ENCODE measurements at regions not wholly inside any gene's neighbourhood (a gene's known extent, or its start where the extent isn't known, plus 50 kb on each side); places are given as distances from the start of the nearest gene placed in this dataset.
"Not testable (repeated sequence)": the region's sequence is repeated elsewhere in the genome, so short reads cannot be mapped to it uniquely, and the experiment has no call there.

DNA sequence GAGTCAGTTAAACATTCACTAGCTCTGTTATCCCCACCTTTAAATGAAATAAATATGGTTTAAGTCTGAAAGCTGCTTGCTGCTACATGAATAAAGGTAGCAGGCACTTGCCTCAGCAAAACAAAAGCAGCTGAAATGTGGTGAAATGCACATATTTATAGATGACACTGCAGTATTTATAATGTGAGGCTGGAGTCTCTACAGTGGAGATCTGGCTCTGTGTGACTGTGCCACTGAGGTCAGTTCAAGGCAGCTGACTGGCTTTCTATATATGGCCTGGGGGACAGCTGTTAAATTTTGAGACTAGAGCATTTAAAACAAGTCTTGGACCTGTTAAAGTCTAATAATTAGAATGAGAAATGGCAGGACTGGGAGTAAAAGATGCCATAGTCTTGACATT, 859.6 kb upstream of the SEMA6A start:
- DNase-seq (ENCODE audit: low read depth, low spot score), result no peak

DNA sequence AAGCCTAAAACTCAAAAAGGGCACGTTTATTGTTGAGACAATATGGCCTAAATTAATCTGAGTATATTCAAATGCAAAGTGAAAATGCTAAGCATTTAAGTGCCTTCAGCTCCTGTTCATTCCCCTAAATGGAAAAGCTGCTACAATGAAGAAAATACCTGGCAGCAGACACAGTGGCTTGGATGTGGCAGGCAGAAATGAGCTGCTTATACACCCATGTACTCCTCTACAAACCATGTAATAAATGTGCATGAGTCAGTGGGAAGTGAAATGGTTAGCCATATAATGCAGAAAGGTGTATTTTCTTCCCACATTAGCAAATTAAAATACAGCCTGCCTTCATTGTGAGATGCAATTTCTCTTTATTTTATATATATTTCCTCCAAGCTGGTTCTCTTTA, 859.2 kb upstream of the SEMA6A start:
- no peak for DNase-seq (ENCODE audit: low read depth, low spot score)

DNA sequence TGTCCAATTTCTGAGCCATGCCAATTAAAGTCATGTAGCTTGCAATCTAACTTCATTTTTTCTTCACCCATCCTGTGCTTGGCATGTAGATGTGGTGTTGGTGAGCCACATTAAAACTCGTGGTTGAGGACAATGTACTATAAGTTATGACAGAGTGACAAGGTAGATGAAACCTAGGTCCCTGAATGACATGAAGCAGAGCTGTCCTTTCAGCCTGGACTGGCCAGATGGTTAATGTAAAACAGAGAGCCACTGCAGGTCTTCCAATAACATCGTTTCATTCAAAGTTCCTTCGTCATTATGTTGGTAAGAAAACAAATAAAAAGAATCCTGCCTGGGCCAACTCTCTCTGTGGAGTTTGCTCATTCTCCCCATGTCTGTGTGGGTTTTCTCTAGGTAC, 856.5 kb upstream of the SEMA6A start:
- no peak for DNase-seq (ENCODE audit: low read depth, low spot score)

DNA sequence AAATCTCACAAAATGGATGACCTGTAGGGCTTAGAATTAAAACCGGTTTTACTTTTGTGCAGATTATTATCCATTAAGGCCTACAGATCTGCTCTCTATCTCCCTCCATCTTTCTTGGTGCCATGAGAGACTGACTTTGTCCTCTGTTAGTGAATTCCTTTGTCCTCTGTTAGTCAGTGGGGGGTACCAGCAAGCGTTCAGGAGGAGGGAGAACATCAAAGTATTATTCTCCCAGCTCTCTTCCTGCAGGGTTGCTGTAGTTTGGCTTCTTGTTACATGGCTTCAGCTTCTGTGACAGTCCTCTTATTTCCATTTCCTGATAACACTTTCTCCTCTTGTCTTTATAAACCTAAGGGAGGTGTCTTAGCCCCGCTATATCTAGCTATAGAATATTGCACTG, 850.5 kb upstream of the SEMA6A start:
- no peak for DNase-seq (ENCODE audit: low read depth, low spot score)

DNA sequence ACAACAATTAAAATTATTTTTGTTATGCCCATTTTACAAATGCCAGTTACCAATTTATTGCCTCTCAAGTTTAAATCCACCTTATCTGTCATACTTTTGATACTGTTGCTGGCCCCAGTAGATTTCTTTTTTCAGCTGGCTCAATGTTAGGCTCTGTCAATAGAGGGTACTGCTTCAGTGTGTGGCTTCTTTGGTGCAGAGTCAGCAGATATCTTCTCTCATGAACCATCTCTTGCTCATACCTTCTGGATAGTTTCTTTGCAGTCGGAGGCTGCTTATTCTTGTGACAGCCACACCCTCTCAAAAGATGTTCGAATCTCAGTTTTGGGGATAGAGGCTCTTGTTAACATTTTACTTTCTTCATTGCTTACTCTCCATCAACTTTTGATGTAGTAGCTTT, 849.9 kb upstream of the SEMA6A start:
- no peak for DNase-seq (ENCODE audit: low read depth, low spot score)

DNA sequence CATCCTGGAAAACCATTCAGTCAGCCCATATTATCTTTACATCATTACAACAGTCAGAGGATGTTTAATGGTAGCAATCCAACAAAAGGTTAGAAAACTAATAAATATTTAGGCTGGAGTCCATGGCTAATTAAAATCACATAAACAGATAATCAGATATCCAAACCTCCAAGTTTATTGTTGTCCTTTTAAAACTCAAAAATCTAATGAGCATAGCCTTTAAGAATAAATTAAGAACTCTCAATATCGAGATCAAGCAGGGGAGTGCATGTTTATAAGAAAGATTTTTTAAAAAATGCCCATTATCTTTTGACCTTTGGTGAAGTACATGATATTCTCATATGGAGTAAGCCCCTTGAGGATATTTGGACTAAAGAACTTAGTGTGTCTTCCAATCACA, 842.9 kb upstream of the SEMA6A start:
- DNase-seq (ENCODE audit: low read depth, low spot score), result no peak

DNA sequence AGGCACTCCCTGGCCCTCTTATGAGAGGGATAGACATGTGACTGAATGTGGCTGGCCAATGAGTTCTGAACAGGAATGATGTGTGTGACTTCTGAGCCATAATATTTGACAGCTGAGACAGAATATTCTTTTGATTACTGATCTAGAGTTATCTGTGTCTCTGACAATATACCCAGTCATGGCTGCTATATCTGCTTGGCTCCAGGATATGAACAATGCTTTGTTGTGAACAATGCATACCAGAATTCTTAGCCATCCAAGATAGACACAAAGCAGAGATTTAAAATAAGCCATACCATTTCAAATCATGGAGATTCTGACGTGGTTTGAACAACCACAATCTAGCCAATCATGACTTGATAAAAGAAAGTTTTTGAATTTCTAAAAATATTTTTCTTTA, 840.3 kb upstream of the SEMA6A start:
- no peak for DNase-seq (ENCODE audit: low read depth, low spot score)

DNA sequence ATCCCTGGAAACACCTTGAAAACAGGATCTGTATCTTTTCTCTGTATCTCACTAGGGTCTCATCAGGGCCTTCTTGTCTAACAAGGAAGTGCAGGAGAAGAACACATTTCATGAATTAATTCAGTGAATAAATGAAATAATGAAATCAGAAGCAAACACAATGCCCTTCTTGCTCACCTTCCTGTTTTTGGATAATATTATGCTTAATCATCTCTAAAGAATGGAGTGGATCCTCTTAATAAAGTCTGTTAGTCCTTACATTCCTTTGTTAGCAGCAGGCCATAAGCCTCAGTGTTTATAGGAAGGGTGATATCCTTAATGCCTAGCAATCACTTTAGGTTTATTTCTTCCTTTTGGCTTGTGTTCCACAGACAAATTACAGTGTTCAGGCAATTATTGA, 837.1 kb upstream of the SEMA6A start:
- DNase-seq (ENCODE audit: low read depth, low spot score), result no peak

DNA sequence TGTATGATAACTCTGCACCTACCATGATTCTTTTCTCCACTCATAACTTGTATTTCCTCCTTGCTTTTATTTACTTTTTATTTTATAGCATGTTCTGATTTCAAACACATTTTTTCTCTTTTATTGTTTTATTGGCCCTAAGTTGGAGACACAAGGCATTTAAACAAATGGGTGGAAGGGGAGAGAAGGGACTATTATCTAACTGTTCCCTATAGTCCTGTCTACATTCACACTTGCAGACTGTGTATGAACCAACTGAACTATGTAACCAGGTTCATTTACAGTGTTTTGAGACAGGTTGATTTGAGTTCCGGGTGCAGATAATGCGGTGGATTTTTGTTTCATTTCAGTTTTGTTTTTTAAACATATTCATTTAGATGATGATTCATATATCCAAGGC, 830.6 kb upstream of the SEMA6A start:
- DNase-seq (ENCODE audit: low read depth, low spot score), result no peak

DNA sequence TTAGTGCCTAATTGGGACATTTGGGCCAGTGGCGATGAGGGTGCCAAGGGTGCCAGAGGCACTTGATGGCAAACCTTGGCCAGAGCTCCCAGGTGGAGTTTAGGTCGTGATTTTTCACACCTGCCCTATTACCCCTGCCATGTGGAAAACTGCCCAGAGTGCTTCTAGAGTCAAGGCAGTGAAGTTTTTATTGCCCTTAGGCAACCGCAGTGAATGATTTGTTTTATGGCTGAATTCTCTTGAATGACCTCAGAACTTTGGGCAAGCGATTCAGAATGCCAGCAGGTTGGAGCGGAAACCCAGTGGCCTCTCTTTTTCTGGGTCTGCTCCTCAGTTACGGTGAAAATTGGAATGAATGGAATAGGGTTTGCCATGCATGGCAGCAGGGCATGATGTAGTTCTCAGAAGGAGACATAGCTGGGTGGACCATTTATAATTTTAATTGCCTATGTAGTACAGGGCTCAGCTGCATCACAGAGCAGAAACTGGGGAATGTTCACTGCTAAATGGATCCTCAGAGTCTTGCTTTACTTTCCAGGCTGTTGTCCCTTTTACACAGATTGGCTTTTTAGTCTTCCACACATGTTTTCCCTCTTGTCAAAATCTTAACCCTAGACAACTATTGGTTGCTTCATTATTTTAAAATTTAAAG, 820.0 kb upstream of the SEMA6A start:
- no peak for DNase-seq (ENCODE audit: low read depth, low spot score)

DNA sequence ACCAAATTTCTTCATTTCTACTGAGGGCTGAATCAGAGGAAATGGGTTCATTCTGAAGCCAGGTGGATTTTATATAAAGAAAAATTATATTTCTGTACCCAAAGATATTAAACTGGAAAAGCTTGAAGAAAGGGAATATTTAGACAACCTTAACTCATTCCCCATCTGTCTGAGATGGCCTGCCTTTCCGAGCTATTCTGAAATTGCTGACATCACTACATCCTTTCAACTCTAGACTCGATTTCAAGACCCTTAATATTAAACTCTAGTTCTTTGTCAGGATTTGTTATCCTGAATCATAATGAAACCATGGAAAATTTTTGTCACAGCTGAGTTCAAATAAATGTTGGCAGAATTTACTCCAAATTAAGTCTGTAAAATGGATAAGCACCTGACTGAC, 818.5 kb upstream of the SEMA6A start:
- no peak for DNase-seq (ENCODE audit: low read depth, low spot score)

DNA sequence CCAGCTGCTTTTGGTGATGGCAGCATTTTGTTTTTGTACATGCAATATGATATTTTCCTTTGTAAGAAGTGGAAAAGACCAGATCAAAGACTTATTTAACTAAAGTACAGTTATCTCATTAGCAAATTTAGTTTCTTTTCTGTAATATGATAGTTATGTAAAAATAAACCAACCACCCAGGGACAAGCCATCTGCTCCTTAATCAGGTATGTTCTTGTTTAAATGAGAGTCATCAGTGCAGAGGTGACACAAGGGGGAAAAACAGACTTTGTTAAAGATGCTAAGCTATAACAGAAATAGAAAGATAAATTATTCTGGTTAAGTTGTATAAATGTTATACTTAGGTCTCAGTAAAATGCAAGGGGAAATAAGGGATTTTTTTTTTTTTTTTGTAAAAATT, 805.7 kb upstream of the SEMA6A start:
- DNase-seq (ENCODE audit: low read depth, low spot score), result no peak

DNA sequence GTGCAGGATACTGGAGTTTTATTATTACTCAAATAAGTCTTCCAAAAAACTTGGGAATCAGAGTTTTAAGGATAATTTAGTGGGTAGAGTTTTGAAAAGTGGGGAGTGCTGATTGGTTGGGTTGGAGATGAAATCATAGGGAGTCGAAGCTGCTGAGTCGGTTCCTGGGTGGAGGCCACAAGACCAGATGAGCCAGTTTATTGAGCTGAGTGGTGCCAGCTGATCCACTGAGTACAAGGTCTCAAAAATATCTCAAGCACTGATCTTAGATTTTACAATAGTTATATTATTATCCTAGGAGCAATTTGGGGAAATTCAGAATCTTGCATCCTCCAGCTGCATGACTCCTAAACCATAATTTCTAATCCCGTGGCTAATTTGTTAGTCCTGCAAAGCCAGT, 804.9 kb upstream of the SEMA6A start:
- no peak for DNase-seq (ENCODE audit: low read depth, low spot score)

DNA sequence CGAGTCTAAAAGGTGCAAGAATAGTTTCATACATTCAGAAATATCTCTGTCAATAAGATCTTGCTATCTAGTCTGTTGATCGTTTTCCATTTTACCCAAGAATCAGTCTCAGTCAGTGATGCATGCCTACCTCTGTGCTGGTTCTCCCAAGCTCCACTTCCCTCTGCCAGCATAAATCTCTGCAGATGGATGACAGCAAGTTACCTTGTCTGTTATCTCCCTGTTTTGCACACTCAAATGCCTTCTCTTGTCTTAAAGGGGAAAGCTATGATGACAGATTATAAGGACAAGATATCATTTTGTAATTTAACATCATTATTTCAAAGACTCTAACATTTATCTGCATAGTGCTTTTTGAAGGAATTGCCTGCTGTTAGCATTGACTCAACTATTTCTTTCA, 802.1 kb upstream of the SEMA6A start:
- DNase-seq (ENCODE audit: low read depth, low spot score), result no peak

DNA sequence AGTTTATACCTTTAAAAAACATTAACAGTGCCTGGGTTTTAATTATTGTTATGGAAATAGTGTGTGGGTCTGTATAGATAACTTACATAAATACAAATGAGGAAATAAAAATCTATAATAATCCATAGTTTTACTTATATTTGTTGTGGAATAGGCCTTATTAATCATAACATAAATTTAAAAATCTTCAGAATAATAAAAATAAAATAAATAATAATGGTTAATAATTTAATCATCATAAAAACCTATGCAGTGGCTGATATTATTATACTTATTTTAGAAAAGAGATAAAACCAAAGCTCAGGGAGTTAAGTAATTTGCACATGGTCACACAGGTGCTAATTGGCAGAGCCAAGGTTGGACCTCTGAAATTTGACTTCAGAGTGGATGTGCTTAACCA, 785.3 kb upstream of the SEMA6A start:
- DNase-seq (ENCODE audit: low read depth, low spot score), result no peak

DNA sequence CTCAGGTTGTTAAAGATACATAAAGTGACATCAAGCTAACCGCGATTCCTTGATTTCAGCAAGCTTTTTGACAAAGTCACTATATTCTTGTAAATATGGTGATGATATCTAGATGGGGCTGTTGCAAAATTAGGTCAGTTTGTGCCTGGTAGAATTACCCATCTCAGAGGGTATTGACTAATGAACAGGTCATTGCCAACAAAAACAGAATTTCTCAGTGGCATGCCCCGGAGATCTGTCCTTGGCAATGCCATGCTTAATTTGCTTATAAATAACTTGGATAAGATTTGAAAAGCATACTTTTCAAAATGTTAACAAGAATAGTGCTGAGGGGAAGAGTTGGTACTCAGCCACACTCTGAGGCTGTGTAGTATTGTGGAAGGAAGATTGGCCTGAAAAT, 783.3 kb upstream of the SEMA6A start:
- no peak for DNase-seq (ENCODE audit: low read depth, low spot score)

DNA sequence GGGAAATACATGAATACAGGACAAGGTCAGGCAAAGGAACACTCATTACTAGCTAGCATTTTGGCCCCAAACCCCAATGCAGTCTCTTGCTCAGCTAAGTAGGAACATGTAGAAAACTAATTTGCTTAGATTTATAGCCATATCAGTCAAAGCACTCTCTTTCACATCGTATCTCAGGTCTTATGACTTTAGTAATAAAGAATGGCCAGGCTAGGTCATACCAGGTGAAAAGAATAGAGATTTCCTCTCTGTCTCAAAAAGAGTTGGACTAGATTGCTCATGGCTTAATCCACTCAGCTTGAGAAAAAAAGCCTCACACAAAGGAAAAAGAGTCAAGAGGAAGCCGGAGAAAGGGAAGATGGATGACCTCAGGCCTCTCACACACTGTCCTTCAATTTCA, 772.7 kb upstream of the SEMA6A start:
- no peak for DNase-seq (ENCODE audit: low read depth, low spot score)

DNA sequence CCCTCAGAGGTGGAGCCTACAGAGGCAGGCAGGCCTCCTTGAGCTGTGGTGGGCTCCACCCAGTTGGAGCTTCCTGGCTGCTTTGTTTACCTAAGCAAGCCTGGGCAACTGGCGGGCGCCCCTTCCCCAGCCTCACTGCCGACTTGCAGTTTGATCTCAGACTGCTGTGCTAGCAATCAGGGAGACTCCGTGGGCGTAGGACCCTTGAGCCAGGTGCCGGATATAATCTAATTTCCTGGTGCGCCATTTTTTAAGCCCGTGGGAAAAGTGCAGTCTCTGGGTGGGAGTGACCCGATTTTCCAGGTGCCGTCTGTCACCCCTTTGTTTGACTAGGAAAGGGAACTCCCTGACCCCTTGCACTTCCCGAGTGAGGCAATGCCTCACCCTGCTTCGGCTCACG, 769.1 kb upstream of the SEMA6A start:
- DNase-seq (ENCODE audit: low read depth, low spot score), result not testable (repeated sequence)

DNA sequence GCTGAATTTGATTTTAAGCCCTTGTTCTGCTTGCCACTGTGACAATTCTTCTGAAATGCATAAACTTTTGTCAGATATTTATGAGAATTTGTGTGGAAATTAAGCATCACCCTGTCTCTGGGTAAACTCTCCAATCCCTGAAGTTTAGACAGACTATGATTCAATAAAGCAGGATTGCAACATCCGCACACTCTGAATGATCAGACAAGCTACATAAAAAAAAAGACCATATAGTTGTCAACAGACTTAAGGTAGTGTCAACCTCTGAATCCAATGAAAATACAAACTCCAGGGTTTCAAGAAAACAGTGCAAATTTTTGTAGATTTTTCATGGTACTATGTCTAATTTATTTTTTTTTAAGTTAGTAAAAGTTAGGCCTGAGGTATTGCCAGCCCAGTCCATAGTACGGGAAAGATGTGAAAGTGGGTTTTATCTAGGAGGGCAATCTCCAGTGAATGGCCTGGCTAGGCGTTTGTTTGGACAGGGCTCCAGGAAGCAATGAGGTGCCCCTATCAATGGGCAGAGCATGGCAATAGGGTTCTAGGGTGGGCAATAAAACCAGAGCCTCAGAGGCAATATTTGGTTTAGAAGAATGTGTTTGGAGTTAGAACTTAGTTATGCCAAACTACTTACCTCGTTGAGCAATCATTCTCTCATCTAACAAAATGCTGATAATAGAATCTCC, 762.6 kb upstream of the SEMA6A start:
- DNase-seq (ENCODE audit: low read depth, low spot score), result no peak

DNA sequence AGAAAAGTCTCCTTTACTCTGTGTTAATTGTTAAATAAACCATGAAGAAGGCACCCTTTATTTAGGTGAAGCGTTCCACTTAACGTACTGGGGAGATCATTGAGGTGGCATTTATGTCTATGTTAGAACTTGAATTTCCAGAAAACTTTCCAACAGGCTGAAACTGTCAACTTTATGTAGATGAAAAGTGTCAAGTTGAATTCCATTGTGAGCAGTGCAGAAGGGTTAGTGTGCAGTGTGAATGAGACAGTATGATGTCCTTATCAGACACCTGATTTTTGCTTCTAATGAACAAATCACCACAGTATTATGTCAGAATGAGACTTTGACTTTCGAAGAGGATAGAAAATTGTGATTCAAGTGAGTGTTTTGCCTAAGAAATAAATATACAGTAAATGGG, 761.6 kb upstream of the SEMA6A start:
- DNase-seq (ENCODE audit: low read depth, low spot score), result no peak

DNA sequence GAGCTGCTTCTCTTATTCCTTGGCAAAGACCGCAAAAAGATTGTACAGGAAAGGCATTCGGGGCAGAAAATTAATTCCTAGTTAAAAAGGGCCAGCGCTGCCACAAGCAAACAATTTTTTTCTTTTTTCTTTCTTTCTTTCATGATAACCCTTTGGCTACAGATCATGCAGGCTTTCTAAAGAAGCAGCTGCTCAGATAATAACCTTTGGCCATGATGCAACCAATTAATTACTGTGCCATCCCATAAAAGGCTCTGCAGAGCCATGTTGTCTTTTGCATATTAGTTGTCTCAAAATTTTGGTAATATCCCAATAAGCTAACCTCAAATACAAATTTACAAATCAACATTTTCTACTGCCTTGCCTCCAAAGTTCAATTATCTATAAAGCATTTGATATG, 758.4 kb upstream of the SEMA6A start:
- no peak for DNase-seq (ENCODE audit: low read depth, low spot score)

DNA sequence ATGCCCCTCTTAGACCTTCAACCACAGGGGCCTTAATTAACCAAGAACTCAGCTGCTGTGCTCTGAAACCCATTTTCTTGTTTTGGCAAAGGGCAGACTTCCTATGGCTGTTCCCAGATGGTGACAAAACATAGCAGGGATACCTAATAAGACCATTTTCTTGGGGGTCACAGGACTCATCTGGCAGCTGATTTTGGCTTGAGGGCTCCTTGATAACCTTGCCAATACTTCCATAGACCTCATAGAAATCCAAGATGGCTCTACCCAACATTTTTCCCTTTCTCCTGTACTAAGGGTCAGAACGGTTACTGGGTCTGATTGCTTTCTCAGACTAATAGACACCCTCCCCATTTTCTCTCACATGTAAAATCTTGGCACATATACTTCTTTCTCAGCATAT, 757.7 kb upstream of the SEMA6A start:
- no peak for DNase-seq (ENCODE audit: low read depth, low spot score)

DNA sequence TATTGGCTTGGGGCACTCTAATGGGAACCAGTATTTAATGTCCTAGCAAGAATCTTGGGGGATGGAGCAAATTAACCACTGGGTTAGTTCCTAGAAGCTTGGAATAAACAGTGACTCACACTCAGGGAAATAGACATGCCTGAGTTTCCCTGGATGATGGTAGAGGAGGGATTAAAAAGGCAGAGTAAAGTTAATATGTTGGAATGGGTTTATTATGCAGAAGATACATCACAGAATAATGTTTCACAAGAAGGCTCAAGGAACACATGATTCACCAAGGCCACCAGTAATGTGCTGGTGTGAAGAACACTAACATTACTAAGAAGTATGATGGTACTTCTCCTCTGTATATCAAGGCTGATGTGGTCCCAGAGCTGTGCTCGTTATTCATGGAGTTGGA, 752.9 kb upstream of the SEMA6A start:
- DNase-seq (ENCODE audit: low read depth, low spot score), result no peak

DNA sequence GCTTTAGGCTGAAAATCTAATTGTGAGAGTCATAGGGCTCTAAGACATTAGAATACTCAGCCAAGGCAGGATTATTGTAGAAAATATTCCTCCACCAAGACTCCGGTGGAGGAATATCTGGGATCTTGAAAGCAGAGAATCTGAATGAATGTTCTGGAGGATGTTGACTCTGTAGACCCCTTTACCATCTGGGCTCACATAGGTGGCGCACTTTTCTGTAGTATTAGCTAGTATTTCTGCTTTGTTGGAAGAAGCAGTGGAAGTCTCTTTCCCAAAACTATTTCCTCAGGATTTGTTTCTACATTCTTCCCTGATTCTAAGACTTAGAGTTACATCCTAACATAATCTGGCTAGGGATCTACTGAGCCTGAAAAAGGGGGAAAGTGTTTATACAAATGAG, 752.4 kb upstream of the SEMA6A start:
- DNase-seq (ENCODE audit: low read depth, low spot score), result no peak

Data from activated naive CD8-positive, alpha-beta T cell treated with anti-CD3 and anti-CD28 coated beads, Interleukin-2, amount 50 U/mL, for 16 hours (primary cell).